NCI-H1694 (cell line): ENCODE measurements at regions not wholly inside any gene's neighbourhood (a gene's known extent, or its start where the extent isn't known, plus 50 kb on each side); places are given as distances from the start of the nearest gene placed in this dataset.
A peak's percentile ranks its signal among the peaks of the same experiment; 100 is the strongest.

Experiments used
- DNase-seq: peaks from one replicate; lab custom pipeline; 2025; lab: John Stamatoyannopoulos, UW

- DNase-seq, result no peak
Observed at GRCh38 chr1:47554082-47554481, 116.2 kb downstream of the FOXD2 start.

GRCh38 chr1:47554901-47555300, 117.1 kb downstream of the FOXD2 start:
- no peak for DNase-seq

- no peak for DNase-seq
Observed at GRCh38 chr1:47555306-47555705, 117.5 kb downstream of the FOXD2 start.

GRCh38 chr1:47555841-47556560, 118.2 kb downstream of the FOXD2 start:
- no peak for DNase-seq

- no peak for DNase-seq
Observed at GRCh38 chr1:47557066-47557465, 119.2 kb downstream of the FOXD2 start.

GRCh38 chr1:47558601-47559593, 121.1 kb downstream of the FOXD2 start:
- DNase-seq, result no peak

- DNase-seq, result no peak
Observed at GRCh38 chr1:47559944-47560695, 122.3 kb downstream of the FOXD2 start.

- DNase-seq, result no peak
Observed at GRCh38 chr1:47561523-47562007, 123.7 kb downstream of the FOXD2 start.

GRCh38 chr1:47562147-47562546, 124.3 kb downstream of the FOXD2 start:
- no peak for DNase-seq

GRCh38 chr1:47562799-47563198, 125.0 kb downstream of the FOXD2 start:
- no peak for DNase-seq

GRCh38 chr1:47563201-47563600, 125.4 kb downstream of the FOXD2 start:
- DNase-seq, result no peak

GRCh38 chr1:47564570-47564969, 126.7 kb downstream of the FOXD2 start:
- no peak for DNase-seq

- DNase-seq, result peak; percentile 23
Observed at GRCh38 chr1:47565092-47565491, 127.2 kb downstream of the FOXD2 start.

GRCh38 chr1:47565676-47566075, 127.8 kb downstream of the FOXD2 start:
- no peak for DNase-seq

GRCh38 chr1:47568763-47569162, 130.9 kb downstream of the FOXD2 start:
- no peak for DNase-seq

- no peak for DNase-seq
Observed at GRCh38 chr1:47569261-47569660, 131.4 kb downstream of the FOXD2 start.

GRCh38 chr1:47569681-47570470, 132.0 kb downstream of the FOXD2 start:
- no peak for DNase-seq

GRCh38 chr1:47571161-47571560, 133.3 kb downstream of the FOXD2 start:
- DNase-seq, result no peak

GRCh38 chr1:47571952-47572351, 134.1 kb downstream of the FOXD2 start:
- no peak for DNase-seq

- DNase-seq, result no peak
Observed at GRCh38 chr1:47572731-47573430, 135.0 kb downstream of the FOXD2 start.
